GM23338 (cell line): ENCODE measurements at regions not wholly inside any gene's neighbourhood (a gene's known extent, or its start where the extent isn't known, plus 50 kb on each side); places are given as distances from the start of the nearest gene placed in this dataset.

Experiments used
- CREB1 ChIP-seq: fragments of 250-450 bp; sonication (Bioruptor Pico); IDR thresholded peaks from 2 replicates; pipeline ENCODE4 v1.5.0; 2020; ENCODE audit warnings: low read depth, mild to moderate bottlenecking, moderate library complexity
- CTCF ChIP-seq, 2 experiments: fragments of 200-600 bp in 1 of 2; sonication (generic) in 1 of 2; conservative IDR thresholded peaks; 2 replicates each; pipeline versions ENCODE4 v1.5.1 to v1.6.1; 2016 to 2017; ENCODE audit warnings: antibody characterized with exemption in 2 of 2, low read depth in 2 of 2, mild to moderate bottlenecking in 2 of 2, moderate library complexity in 1 of 2
- EZH2 ChIP-seq: fragments of 200-600 bp; sonication (generic); IDR thresholded peaks from one replicate; pipeline ENCODE4 v1.8.0; 2017; ENCODE audit warnings: antibody characterized with exemption, mild to moderate bottlenecking, low read depth; ENCODE audit not compliant: unreplicated experiment
- EZH2phosphoT487 ChIP-seq: fragments of 200-600 bp; sonication (generic); IDR thresholded peaks from one replicate; pipeline ENCODE4 v1.8.1; 2018; ENCODE audit warnings: antibody characterized with exemption; ENCODE audit not compliant: unreplicated experiment
- JUNB ChIP-seq: IDR thresholded peaks from one replicate; pipeline ENCODE4 v1.6.1; 2016; ENCODE audit warnings: antibody characterized with exemption; ENCODE audit not compliant: unreplicated experiment
- NANOG ChIP-seq: IDR thresholded peaks from 2 replicates; pipeline ENCODE4 v1.6.1; 2016; ENCODE audit warnings: antibody characterized with exemption, borderline replicate concordance
- POLR2AphosphoS5 ChIP-seq: IDR thresholded peaks from 2 replicates; pipeline ENCODE4 v1.6.1; 2016; ENCODE audit warnings: antibody characterized with exemption, low read depth
- REST ChIP-seq: IDR thresholded peaks from one replicate; pipeline ENCODE4 v1.6.1; 2018; ENCODE audit warnings: antibody characterized with exemption; ENCODE audit not compliant: unreplicated experiment

DNA sequence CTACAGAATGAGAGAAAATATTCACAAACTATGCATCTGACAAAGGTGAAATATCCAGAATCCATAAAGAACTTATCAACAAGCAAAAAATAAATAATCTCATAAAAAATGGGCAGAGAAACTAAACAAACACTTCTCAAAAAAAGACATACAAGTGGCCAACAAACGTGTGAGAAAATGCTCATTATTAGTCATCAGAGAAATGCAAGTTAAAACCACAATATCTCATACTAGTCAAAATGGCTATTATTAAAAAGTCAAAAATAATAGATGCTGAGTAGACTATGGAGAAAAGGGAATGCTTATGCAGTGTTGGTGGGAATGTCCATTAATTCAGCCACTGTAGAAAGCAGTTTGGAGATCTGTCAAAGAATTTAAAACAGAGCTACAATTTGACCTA, 533.3 kb downstream of the TMA16 start:
- TF ChIP-seq EZH2 (no peak), CTCF (conservative IDR thresholded peaks at IDR 0.05; ENCODE audit: low read depth in 2 of 2) (no peak), CREB1 (CRISPR knock-in tag) (no peak), POLR2AphosphoS5 (no peak), REST (no peak), JUNB (no peak), EZH2phosphoT487 (no peak), NANOG (no peak)
